ENCODE measurements at regions not wholly inside any gene's neighbourhood (a gene's known extent, or its start where the extent isn't known, plus 50 kb on each side); places are given as distances from the start of the nearest gene placed in this dataset.

DNA sequence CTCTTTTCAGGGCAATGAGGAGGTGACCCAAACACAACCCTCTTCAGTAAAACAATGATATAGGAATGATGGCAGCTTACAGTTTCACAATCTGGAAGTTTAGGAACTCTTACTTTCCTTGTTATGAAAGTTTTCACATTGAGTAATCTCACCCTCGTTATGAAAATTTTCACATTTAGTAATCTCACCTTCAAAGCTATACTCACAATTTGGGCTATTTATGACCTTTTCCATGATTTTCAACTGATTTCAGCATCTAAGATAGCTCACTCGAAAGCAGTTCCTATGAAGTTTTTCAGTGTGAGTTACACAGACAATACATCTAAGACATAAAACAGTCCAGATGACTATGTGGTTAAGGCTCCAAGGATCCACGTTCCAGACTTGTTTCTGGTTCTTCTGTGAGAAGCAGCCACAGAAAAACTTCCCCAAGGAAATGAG lies 57.1 kb downstream of the FOXD1 start:
- TF ChIP-seq RFX5 (IDR thresholded peaks at IDR 0.05; ENCODE audit: low read depth, low read length), result no peak
- TF ChIP-seq NR2C2 (IDR thresholded peaks at IDR 0.05; ENCODE audit: borderline replicate concordance, control insufficient read depth, insufficient read length, low read depth), result no peak
- no peak for TF ChIP-seq EZH2 (IDR thresholded peaks at IDR 0.05; ENCODE audit: borderline replicate concordance, control insufficient read depth, low read depth, low read length)
- no peak for TF ChIP-seq BACH1 (IDR thresholded peaks at IDR 0.05; ENCODE audit: borderline replicate concordance)
- TF ChIP-seq BHLHE40 (IDR thresholded peaks at IDR 0.05; ENCODE audit: borderline replicate concordance in 1 of 2, low read depth in 2 of 2, low read length in 1 of 2), result no peak
- no peak for TF ChIP-seq FOXM1 (IDR thresholded peaks at IDR 0.05; ENCODE audit: low read depth, low read length)
- no peak for TF ChIP-seq CREB1 (IDR thresholded peaks at IDR 0.05; ENCODE audit: low read depth)
